ENCODE measurements at regions not wholly inside any gene's neighbourhood (a gene's known extent, or its start where the extent isn't known, plus 50 kb on each side); places are given as distances from the start of the nearest gene placed in this dataset.

DNA sequence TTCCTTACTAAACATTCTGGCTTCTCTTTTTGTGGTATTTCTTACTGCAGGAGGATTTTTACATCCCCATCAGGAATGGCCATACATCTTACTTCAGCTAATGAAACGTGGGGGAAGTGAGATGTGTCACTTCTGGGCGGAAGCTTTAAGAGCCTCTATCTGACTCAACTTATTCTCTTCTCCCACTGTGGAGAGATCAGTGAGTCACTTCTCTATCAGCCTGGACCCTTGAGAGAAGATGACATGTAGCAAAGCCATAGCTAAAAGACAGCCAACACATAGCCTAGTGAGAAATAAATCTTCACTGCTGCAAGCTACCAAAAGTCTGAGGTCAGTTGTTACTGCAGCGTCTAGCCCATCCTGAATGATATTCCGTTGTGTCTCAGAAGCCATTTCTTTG, 1066.7 kb upstream of the RBFOX1 start:
- Histone ChIP-seq H3K36me3 (no peaks in the 10 kb centered on the region), H3K9me3 (no peaks in the 10 kb centered on the region), H3K27me3 (no peaks in the 10 kb centered on the region), H3K27ac (no peak overlapping the region), H3K4me3 (no peak overlapping the region), H3K4me1 (no peaks in the 10 kb centered on the region)
- TF ChIP-seq, protein P1, sequence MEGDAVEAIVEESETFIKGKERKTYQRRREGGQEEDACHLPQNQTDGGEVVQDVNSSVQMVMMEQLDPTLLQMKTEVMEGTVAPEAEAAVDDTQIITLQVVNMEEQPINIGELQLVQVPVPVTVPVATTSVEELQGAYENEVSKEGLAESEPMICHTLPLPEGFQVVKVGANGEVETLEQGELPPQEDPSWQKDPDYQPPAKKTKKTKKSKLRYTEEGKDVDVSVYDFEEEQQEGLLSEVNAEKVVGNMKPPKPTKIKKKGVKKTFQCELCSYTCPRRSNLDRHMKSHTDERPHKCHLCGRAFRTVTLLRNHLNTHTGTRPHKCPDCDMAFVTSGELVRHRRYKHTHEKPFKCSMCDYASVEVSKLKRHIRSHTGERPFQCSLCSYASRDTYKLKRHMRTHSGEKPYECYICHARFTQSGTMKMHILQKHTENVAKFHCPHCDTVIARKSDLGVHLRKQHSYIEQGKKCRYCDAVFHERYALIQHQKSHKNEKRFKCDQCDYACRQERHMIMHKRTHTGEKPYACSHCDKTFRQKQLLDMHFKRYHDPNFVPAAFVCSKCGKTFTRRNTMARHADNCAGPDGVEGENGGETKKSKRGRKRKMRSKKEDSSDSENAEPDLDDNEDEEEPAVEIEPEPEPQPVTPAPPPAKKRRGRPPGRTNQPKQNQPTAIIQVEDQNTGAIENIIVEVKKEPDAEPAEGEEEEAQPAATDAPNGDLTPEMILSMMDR (IDR thresholded peaks at IDR 0.05): no peak
- DNase-seq: no peak
- intact Hi-C loops (cut with DNase I; ENCODE audit: low total_unique reads): no loop called here

DNA sequence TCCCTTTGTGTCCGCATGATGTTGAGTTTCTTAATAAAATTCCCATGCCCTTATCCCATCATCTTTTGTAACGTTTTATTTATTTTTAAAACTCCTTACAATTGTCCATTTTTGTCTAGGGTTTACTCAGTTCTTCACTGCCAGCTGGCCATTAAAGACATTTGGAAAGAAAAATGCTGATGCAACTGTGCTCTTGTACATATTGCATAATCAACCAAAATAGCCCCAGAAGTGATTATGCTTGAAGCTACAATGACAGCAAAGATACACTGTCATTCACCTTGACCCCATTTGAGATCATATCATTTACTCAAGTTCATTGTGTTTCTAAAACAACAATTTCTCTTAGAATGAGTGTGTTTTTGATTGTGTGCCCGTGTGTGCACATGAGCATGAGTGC, 1074.6 kb upstream of the RBFOX1 start:
- no peaks in the 10 kb centered on the region for H3K27me3 ChIP-seq
- H3K4me3 ChIP-seq: no peak overlapping the region
- intact Hi-C loops (cut with DNase I; ENCODE audit: low total_unique reads): no loop called here
- no peak overlapping the region for H3K27ac ChIP-seq
- no peaks in the 10 kb centered on the region for H3K36me3 ChIP-seq
- DNase-seq: no peak
- no peak for TF ChIP-seq POLR2A (IDR thresholded peaks at IDR 0.05)
- TF ChIP-seq, protein P1 (IDR thresholded peaks at IDR 0.05): no peak
- H3K9me3 ChIP-seq: no peaks in the 10 kb centered on the region
- H3K4me1 ChIP-seq: no peaks in the 10 kb centered on the region

DNA sequence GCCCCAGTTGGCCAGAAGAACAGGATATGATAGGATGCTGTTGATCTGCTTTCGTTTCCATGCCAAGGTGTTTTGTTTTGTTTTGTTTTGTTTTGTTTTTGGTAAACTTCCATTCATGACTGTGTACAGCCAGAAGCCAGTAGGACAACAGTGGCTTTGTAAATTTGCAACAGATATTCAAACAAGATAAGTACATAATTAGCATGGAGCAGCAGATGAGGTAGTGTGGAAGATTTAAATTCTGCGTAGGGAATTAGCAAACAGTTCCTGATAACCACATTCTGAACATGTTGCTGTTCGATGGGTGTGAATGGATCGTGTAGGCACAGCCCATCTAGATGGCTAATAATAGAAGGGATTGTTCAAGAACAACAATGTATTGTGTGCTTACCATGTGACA, 1080.1 kb upstream of the RBFOX1 start:
- intact Hi-C loops (cut with DNase I; ENCODE audit: low total_unique reads): no loop called here
- Histone ChIP-seq H3K4me1 (no peaks in the 10 kb centered on the region), H3K27me3 (no peaks in the 10 kb centered on the region), H3K4me3 (no peak overlapping the region), H3K36me3 (no peaks in the 10 kb centered on the region), H3K27ac (no peak overlapping the region), H3K9me3 (no peaks in the 10 kb centered on the region)
- no peak for TF ChIP-seq POLR2A (IDR thresholded peaks at IDR 0.05)
- TF ChIP-seq, protein P1 (IDR thresholded peaks at IDR 0.05): no peak
- DNase-seq: no peak

DNA sequence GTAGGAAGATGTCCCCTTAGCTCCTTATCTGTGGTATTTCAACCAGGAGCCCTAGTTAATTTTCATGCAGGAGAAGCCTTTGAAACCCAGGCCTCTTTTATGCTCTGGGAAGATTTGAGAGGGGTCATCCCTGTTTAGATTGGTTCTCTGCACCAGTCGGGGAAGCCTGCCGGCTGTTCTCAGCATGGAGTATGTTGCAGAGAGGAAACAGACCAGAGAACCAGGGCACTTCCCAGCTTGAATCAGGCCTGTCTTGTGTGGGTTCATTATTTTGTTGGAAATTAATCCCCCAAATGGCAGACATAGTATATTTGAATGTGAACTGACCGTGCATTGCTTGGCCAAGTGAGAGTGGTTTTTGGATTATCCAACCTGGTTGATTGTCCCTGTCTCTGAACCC, 1082.1 kb upstream of the RBFOX1 start:
- H3K4me1 ChIP-seq: no peaks in the 10 kb centered on the region
- no peak overlapping the region for H3K27ac ChIP-seq
- DNase-seq: no peak
- H3K27me3 ChIP-seq: no peaks in the 10 kb centered on the region
- no peaks in the 10 kb centered on the region for H3K9me3 ChIP-seq
- no peak overlapping the region for H3K4me3 ChIP-seq
- intact Hi-C loops (cut with DNase I; ENCODE audit: low total_unique reads): no loop called here
- H3K36me3 ChIP-seq: no peaks in the 10 kb centered on the region
- TF ChIP-seq POLR2A (IDR thresholded peaks at IDR 0.05): no peak
- TF ChIP-seq, protein P1 (IDR thresholded peaks at IDR 0.05): no peak

DNA sequence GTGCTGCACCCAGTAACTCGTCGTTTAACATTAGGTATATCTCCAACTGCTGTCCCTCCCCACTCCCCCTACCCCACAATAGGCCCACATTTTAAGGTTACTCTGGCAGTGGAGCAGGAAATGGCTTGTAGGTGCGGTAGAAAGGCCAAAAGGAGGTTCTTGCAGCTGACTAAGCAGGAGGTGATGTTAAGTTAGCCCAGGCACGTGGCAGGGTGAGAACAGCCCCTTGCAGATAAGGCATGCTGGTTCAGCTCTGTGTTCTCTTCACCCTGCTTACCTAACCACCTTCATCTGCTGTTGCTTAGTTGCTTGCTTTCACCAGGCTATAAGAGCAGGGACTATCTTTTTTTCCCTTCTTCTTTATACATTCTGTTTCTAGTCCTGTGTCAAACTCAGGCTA, 1082.8 kb upstream of the RBFOX1 start:
- Histone ChIP-seq H3K27ac (no peak overlapping the region), H3K36me3 (no peaks in the 10 kb centered on the region), H3K9me3 (no peaks in the 10 kb centered on the region), H3K4me3 (no peak overlapping the region), H3K27me3 (no peaks in the 10 kb centered on the region), H3K4me1 (no peaks in the 10 kb centered on the region)
- no peak for DNase-seq
- TF ChIP-seq, protein P1 (IDR thresholded peaks at IDR 0.05): no peak
- no peak for TF ChIP-seq POLR2A (IDR thresholded peaks at IDR 0.05)
- intact Hi-C loops (cut with DNase I; ENCODE audit: low total_unique reads): no loop called here

All from uterus (tissue), 3 donors.